ENCODE measurements at regions not wholly inside any gene's neighbourhood (a gene's known extent, or its start where the extent isn't known, plus 50 kb on each side); places are given as distances from the start of the nearest gene placed in this dataset.

DNA sequence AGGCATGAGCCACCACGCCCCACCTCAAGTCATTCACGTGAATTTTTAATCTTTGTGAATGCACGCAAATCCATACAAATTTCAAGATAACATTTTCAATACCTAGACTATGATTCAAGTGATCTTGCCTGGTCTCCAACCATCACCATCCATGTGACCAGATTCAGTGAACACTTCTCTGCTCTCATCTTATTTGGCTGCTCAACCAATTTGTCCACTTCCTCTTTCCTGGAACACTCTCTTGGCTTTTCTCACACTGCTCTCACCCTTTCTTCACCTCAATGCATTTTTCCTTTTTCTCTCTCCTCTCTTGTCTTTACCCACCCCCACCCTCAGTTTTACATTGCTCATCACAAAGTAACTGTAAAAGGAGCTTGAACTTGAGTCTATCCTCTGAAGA is 354.7 kb upstream of the KIF2A start:
- Histone ChIP-seq H3K9me3 (ENCODE audit: low read length) (no peaks in the 10 kb centered on the region), H3K4me3 (ENCODE audit: low read depth in 1 of 2, low read length in 2 of 2) (no peak overlapping the region), H3K4me1 (ENCODE audit: insufficient read depth, low read length) (no peaks in the 10 kb centered on the region), H3K9ac (ENCODE audit: low read length) (no peak overlapping the region), H3K27me3 (ENCODE audit: control insufficient read depth in 1 of 2, insufficient read depth in 2 of 2, low read length in 2 of 2) (no peaks in the 10 kb centered on the region), H3K36me3 (ENCODE audit: insufficient read depth, low read length) (no peaks in the 10 kb centered on the region), H3K27ac (ENCODE audit: low read depth, low read length) (no peak overlapping the region)

- H3K9ac ChIP-seq (ENCODE audit: low read length) = no peak overlapping the region
- no peaks in the 10 kb centered on the region for H3K27me3 ChIP-seq (ENCODE audit: control insufficient read depth in 1 of 2, insufficient read depth in 2 of 2, low read length in 2 of 2)
- no peak overlapping the region for H3K27ac ChIP-seq (ENCODE audit: low read depth, low read length)
- no peaks in the 10 kb centered on the region for H3K4me1 ChIP-seq (ENCODE audit: insufficient read depth, low read length)
- H3K9me3 ChIP-seq (ENCODE audit: low read length) = no peaks in the 10 kb centered on the region
- H3K4me3 ChIP-seq (ENCODE audit: low read depth in 1 of 2, low read length in 2 of 2) = no peak overlapping the region
- H3K36me3 ChIP-seq (ENCODE audit: insufficient read depth, low read length) = no peaks in the 10 kb centered on the region
Measured at GRCh38 chr5:61953913-61954312, 352.1 kb upstream of the KIF2A start.

- no peak overlapping the region for H3K4me3 ChIP-seq (ENCODE audit: low read depth in 1 of 2, low read length in 2 of 2)
- no peak overlapping the region for H3K9ac ChIP-seq (ENCODE audit: low read length)
- no peaks in the 10 kb centered on the region for H3K9me3 ChIP-seq (ENCODE audit: low read length)
- H3K27me3 ChIP-seq (ENCODE audit: control insufficient read depth in 1 of 2, insufficient read depth in 2 of 2, low read length in 2 of 2) = no peaks in the 10 kb centered on the region
- H3K27ac ChIP-seq (ENCODE audit: low read depth, low read length) = no peak overlapping the region
- no peaks in the 10 kb centered on the region for H3K36me3 ChIP-seq (ENCODE audit: insufficient read depth, low read length)
- H3K4me1 ChIP-seq (ENCODE audit: insufficient read depth, low read length) = no peaks in the 10 kb centered on the region
Measured at GRCh38 chr5:61964201-61964600, 341.8 kb upstream of the KIF2A start.

- no peak overlapping the region for H3K27ac ChIP-seq (ENCODE audit: low read depth, low read length)
- no peak overlapping the region for H3K4me3 ChIP-seq (ENCODE audit: low read depth in 1 of 2, low read length in 2 of 2)
- no peaks in the 10 kb centered on the region for H3K4me1 ChIP-seq (ENCODE audit: insufficient read depth, low read length)
- H3K36me3 ChIP-seq (ENCODE audit: insufficient read depth, low read length) = no peaks in the 10 kb centered on the region
- no peaks in the 10 kb centered on the region for H3K27me3 ChIP-seq (ENCODE audit: control insufficient read depth in 1 of 2, insufficient read depth in 2 of 2, low read length in 2 of 2)
- no peaks in the 10 kb centered on the region for H3K9me3 ChIP-seq (ENCODE audit: low read length)
- no peak overlapping the region for H3K9ac ChIP-seq (ENCODE audit: low read length)
Measured at GRCh38 chr5:61965069-61965468, 340.9 kb upstream of the KIF2A start.

GRCh38 chr5:61965490-61965889 is 340.5 kb upstream of the KIF2A start:
- Histone ChIP-seq H3K4me3 (ENCODE audit: low read depth in 1 of 2, low read length in 2 of 2) (no peak overlapping the region), H3K9me3 (ENCODE audit: low read length) (no peaks in the 10 kb centered on the region), H3K9ac (ENCODE audit: low read length) (no peak overlapping the region), H3K27me3 (ENCODE audit: control insufficient read depth in 1 of 2, insufficient read depth in 2 of 2, low read length in 2 of 2) (no peaks in the 10 kb centered on the region), H3K36me3 (ENCODE audit: insufficient read depth, low read length) (no peaks in the 10 kb centered on the region), H3K4me1 (ENCODE audit: insufficient read depth, low read length) (no peaks in the 10 kb centered on the region), H3K27ac (ENCODE audit: low read depth, low read length) (no peak overlapping the region)

GRCh38 chr5:61966296-61966955 is 339.6 kb upstream of the KIF2A start:
- Histone ChIP-seq H3K36me3 (ENCODE audit: insufficient read depth, low read length) (no peaks in the 10 kb centered on the region), H3K27ac (ENCODE audit: low read depth, low read length) (no peak overlapping the region), H3K27me3 (ENCODE audit: control insufficient read depth in 1 of 2, insufficient read depth in 2 of 2, low read length in 2 of 2) (no peaks in the 10 kb centered on the region), H3K9me3 (ENCODE audit: low read length) (no peaks in the 10 kb centered on the region), H3K4me1 (ENCODE audit: insufficient read depth, low read length) (no peaks in the 10 kb centered on the region), H3K9ac (ENCODE audit: low read length) (no peak overlapping the region), H3K4me3 (ENCODE audit: low read depth in 1 of 2, low read length in 2 of 2) (no peak overlapping the region)

DNA sequence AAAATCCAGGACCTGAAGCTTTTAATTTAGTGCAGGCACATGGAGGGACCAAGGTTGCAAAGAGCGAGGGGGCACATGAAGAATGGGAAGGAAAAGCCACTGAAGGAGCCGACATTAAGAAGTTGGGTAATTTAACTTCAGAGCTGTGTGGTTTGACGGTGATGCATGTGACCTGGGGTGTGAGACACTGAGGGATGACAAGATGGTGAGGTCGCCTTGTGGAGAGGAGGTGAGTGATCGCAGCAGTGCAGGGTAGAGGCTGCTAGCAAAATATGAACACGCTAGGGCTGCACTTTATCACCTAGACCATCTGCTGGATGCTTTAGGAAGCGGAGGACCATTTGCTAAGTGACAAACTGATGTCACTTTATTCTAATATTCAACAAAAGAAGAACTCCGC is 339.0 kb upstream of the KIF2A start:
- no peaks in the 10 kb centered on the region for H3K4me1 ChIP-seq (ENCODE audit: insufficient read depth, low read length)
- no peaks in the 10 kb centered on the region for H3K36me3 ChIP-seq (ENCODE audit: insufficient read depth, low read length)
- no peak overlapping the region for H3K9ac ChIP-seq (ENCODE audit: low read length)
- H3K9me3 ChIP-seq (ENCODE audit: low read length) = no peaks in the 10 kb centered on the region
- no peak overlapping the region for H3K27ac ChIP-seq (ENCODE audit: low read depth, low read length)
- no peak overlapping the region for H3K4me3 ChIP-seq (ENCODE audit: low read depth in 1 of 2, low read length in 2 of 2)
- H3K27me3 ChIP-seq (ENCODE audit: control insufficient read depth in 1 of 2, insufficient read depth in 2 of 2, low read length in 2 of 2) = no peaks in the 10 kb centered on the region

GRCh38 chr5:61967681-61968080 is 338.3 kb upstream of the KIF2A start:
- Histone ChIP-seq H3K27ac (ENCODE audit: low read depth, low read length) (no peak overlapping the region), H3K36me3 (ENCODE audit: insufficient read depth, low read length) (no peaks in the 10 kb centered on the region), H3K9ac (ENCODE audit: low read length) (no peak overlapping the region), H3K4me1 (ENCODE audit: insufficient read depth, low read length) (no peaks in the 10 kb centered on the region), H3K27me3 (ENCODE audit: control insufficient read depth in 1 of 2, insufficient read depth in 2 of 2, low read length in 2 of 2) (no peaks in the 10 kb centered on the region), H3K4me3 (ENCODE audit: low read depth in 1 of 2, low read length in 2 of 2) (no peak overlapping the region), H3K9me3 (ENCODE audit: low read length) (no peaks in the 10 kb centered on the region)

- H3K4me1 ChIP-seq (ENCODE audit: insufficient read depth, low read length) = no peaks in the 10 kb centered on the region
- H3K27me3 ChIP-seq (ENCODE audit: control insufficient read depth in 1 of 2, insufficient read depth in 2 of 2, low read length in 2 of 2) = no peaks in the 10 kb centered on the region
- H3K36me3 ChIP-seq (ENCODE audit: insufficient read depth, low read length) = no peaks in the 10 kb centered on the region
- no peaks in the 10 kb centered on the region for H3K9me3 ChIP-seq (ENCODE audit: low read length)
- H3K27ac ChIP-seq (ENCODE audit: low read depth, low read length) = no peak overlapping the region
- no peak overlapping the region for H3K9ac ChIP-seq (ENCODE audit: low read length)
- H3K4me3 ChIP-seq (ENCODE audit: low read depth in 1 of 2, low read length in 2 of 2) = no peak overlapping the region
Measured at GRCh38 chr5:61969347-61969746, 336.7 kb upstream of the KIF2A start.

DNA sequence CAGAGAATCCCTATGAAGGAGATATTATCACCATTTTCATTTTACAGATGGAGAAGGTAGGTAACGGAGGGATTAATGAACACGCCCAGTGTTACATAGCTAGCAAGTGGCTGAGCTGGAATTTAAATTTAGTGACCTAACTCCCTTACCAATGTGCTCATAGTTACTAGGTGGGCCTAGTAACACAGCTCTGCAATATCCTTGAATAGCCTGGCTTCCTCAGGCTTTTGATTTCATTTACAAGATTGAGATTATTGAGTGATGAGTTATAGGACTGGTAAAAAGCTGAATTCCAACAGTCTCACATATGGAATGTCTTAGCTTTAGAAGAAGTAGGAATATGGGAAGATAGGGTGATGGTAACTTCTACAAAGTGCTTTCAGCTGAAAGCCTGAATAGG is 336.3 kb upstream of the KIF2A start:
- H3K27me3 ChIP-seq (ENCODE audit: control insufficient read depth in 1 of 2, insufficient read depth in 2 of 2, low read length in 2 of 2) = no peaks in the 10 kb centered on the region
- H3K4me1 ChIP-seq (ENCODE audit: insufficient read depth, low read length) = no peaks in the 10 kb centered on the region
- no peaks in the 10 kb centered on the region for H3K9me3 ChIP-seq (ENCODE audit: low read length)
- no peak overlapping the region for H3K27ac ChIP-seq (ENCODE audit: low read depth, low read length)
- H3K36me3 ChIP-seq (ENCODE audit: insufficient read depth, low read length) = no peaks in the 10 kb centered on the region
- H3K9ac ChIP-seq (ENCODE audit: low read length) = no peak overlapping the region
- no peak overlapping the region for H3K4me3 ChIP-seq (ENCODE audit: low read depth in 1 of 2, low read length in 2 of 2)

- no peaks in the 10 kb centered on the region for H3K9me3 ChIP-seq (ENCODE audit: low read length)
- no peak overlapping the region for H3K4me3 ChIP-seq (ENCODE audit: low read depth in 1 of 2, low read length in 2 of 2)
- H3K9ac ChIP-seq (ENCODE audit: low read length) = no peak overlapping the region
- H3K27ac ChIP-seq (ENCODE audit: low read depth, low read length) = no peak overlapping the region
- H3K27me3 ChIP-seq (ENCODE audit: control insufficient read depth in 1 of 2, insufficient read depth in 2 of 2, low read length in 2 of 2) = no peaks in the 10 kb centered on the region
- H3K4me1 ChIP-seq (ENCODE audit: insufficient read depth, low read length) = no peaks in the 10 kb centered on the region
- H3K36me3 ChIP-seq (ENCODE audit: insufficient read depth, low read length) = no peaks in the 10 kb centered on the region
Measured at GRCh38 chr5:61970218-61970617, 335.8 kb upstream of the KIF2A start.

- no peaks in the 10 kb centered on the region for H3K27me3 ChIP-seq (ENCODE audit: control insufficient read depth in 1 of 2, insufficient read depth in 2 of 2, low read length in 2 of 2)
- H3K9me3 ChIP-seq (ENCODE audit: low read length) = no peaks in the 10 kb centered on the region
- no peak overlapping the region for H3K27ac ChIP-seq (ENCODE audit: low read depth, low read length)
- H3K9ac ChIP-seq (ENCODE audit: low read length) = no peak overlapping the region
- H3K4me1 ChIP-seq (ENCODE audit: insufficient read depth, low read length) = no peaks in the 10 kb centered on the region
- H3K36me3 ChIP-seq (ENCODE audit: insufficient read depth, low read length) = no peaks in the 10 kb centered on the region
- H3K4me3 ChIP-seq (ENCODE audit: low read depth in 1 of 2, low read length in 2 of 2) = no peak overlapping the region
Measured at GRCh38 chr5:61974680-61975079, 331.3 kb upstream of the KIF2A start.

Measured in muscle layer of colon (tissue), 2 donors.